ENCODE measurements at regions not wholly inside any gene's neighbourhood (a gene's known extent, or its start where the extent isn't known, plus 50 kb on each side); places are given as distances from the start of the nearest gene placed in this dataset.

DNA sequence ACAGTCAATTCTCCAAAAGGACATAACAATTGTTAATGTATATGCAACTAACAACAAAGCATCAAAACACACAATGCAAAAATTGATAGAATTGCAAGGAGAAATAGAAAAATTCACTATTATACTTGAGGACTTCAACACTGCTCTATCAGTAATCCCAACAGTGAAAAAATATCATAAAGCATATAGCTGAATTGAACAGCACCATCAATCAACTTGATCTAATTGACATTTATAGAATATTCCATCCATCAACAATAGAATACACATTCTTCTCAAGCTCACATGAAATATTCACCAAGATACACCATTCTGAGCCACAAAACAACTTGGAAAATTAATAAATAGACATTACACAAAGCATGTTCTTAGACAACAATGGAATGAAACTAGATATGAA lies 60.1 kb upstream of the ASXL3 start:
- DNase-seq, result no peak

DNA sequence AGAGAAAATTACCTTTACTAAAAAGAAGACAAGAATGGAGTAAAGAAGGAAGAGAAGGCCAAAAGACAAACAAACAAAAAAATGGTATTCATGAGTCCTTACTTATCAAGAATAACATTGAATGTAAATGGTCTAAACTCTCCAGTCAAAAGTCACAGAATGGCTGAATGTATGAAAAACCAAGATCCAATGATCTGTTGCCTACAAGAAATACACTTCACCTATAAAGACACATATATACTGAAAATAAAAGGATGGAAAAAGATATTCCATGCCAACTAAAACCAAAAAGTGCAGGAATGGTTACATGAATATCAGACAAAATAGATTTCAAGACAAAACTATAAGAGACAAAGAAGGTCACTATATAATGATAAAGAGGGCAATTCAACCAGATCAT lies 65.0 kb upstream of the ASXL3 start:
- DNase-seq, result no peak

- DNase-seq, result no peak
Measured at GRCh38 chr18:33507019-33507418, 66.5 kb upstream of the CCDC178 start.

DNA sequence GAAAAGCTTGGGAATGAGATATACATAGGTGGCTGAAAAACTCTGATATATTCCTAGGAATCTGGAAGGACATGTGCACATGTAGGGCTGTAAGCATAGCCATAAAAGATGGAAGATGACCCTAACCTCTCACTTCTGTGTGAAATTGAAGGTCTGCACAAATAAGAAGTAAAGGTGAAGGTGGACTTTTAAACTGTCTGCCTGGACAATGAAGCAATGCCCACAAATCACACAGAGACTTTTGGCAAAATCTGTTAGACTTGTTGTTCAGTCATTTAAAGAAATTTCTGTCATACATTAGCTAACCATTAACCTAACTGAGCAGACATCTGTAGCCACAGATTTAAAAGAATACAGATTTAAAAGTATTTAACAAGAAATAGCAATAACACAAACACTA lies 65.3 kb upstream of the CCDC178 start:
- no peak for DNase-seq

- no peak for DNase-seq
Measured at GRCh38 chr18:33505297-33505696, 64.8 kb upstream of the CCDC178 start.

GRCh38 chr18:33495278-33495677 lies 54.8 kb upstream of the CCDC178 start:
- peak; percentile 32 for DNase-seq

Data from dermis blood vessel endothelial cell (primary cell).